Suprapubic skin (tissue), 4 donors: ENCODE measurements at regions not wholly inside any gene's neighbourhood (a gene's known extent, or its start where the extent isn't known, plus 50 kb on each side); places are given as distances from the start of the nearest gene placed in this dataset.

ENCODE experiments used
- DNase-seq, 2 donors: peaks; one replicate each; pipeline ENCODE4 v3.0.0-alpha.2; 2019; ENCODE audit warnings: low spot score in 2 of 2
- H3K27ac ChIP-seq: fragments of 200-600 bp; sonication (generic); one replicate; pipeline ENCODE4 v1.5.1; 2019
- H3K27me3 ChIP-seq: fragments of 200-600 bp; sonication (generic); one replicate; pipeline ENCODE4 v1.5.1; 2019
- H3K36me3 ChIP-seq: fragments of 200-600 bp; sonication (generic); one replicate; pipeline ENCODE4 v1.5.1; 2019
- H3K4me1 ChIP-seq: fragments of 200-600 bp; sonication (generic); one replicate; pipeline ENCODE4 v1.5.1; 2019
- H3K4me3 ChIP-seq: fragments of 200-600 bp; sonication (generic); one replicate; pipeline ENCODE4 v1.5.1; 2019; ENCODE audit warnings: mild to moderate bottlenecking
- H3K9me3 ChIP-seq: fragments of 200-600 bp; sonication (generic); one replicate; pipeline ENCODE4 v1.5.1; 2019
- EP300 ChIP-seq: sonication (generic); formaldehyde crosslinking; IDR thresholded peaks from one replicate; pipeline ENCODE4 v1.6.1; 2017; ENCODE audit warnings: antibody characterized with exemption
- POLR2A ChIP-seq, 2 donors: fragments of 450-650 bp; IDR thresholded peaks; one replicate each; pipeline ENCODE4 v1.6.1; 2017; ENCODE audit warnings: antibody characterized with exemption in 2 of 2, mild to moderate bottlenecking in 2 of 2, moderate library complexity in 2 of 2
- POLR2AphosphoS5 ChIP-seq, 3 donors: sonication (generic); formaldehyde crosslinking; IDR thresholded peaks; one replicate each; pipeline ENCODE4 v1.6.1; 2017; ENCODE audit warnings: antibody characterized with exemption in 3 of 3
- WGBS: methylation state at CpG from one replicate; pipeline ENCODE4 v1.1.5; 2018; 5-methylcytosine and 5-hydroxymethylcytosine counted together
- TF ChIP-seq, protein P1 (sequence below), 2 donors: fragments of 200-600 bp in 1 of 2; fragments of 450-650 bp in 1 of 2; sonication (generic) in 1 of 2; IDR thresholded peaks; one replicate each; pipeline ENCODE4 v1.5.1; 2016 to 2019; ENCODE audit warnings: antibody characterized with exemption in 2 of 2, mild to moderate bottlenecking in 1 of 2, moderate library complexity in 1 of 2

DNA sequence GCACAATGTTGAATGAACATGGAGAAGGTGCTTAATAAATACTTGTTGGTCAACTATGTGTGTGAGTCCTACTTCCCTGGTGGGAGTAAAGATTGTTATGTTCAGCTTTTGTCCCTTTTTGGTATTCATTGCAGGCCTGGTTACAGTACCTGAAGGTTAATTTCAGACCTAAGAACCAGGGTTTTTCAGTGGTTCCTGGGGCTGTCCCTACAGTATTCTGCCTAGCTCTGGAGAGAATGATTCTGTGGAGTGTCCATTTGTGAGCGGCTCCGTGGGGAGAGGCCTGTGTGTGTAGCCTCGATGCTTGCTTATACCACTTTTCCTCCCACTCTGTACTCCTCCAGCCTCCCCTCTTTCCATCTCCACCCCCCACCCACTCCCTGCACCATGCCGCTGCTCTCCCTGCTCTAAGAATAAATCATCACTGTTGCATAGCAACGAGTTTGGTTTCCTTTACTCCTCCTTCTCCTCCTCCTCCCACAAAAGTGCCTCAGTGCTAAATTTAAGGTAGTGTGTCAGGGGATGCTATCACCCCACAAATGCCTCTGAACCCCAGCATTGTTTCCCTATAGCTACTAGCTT lies 150.6 kb upstream of the ROPN1 start:
- Histone ChIP-seq H3K4me1 (no peaks in the 10 kb centered on the region), H3K36me3 (no peaks in the 10 kb centered on the region), H3K4me3 (no peak overlapping the region), H3K9me3 (no peaks in the 10 kb centered on the region), H3K27ac (no peak overlapping the region), H3K27me3 (no peaks in the 10 kb centered on the region)
- no peak for DNase-seq
- 48% methylated on average over 5 of the region's 5 CpGs for WGBS
- no peak for TF ChIP-seq EP300
- TF ChIP-seq, protein P1, sequence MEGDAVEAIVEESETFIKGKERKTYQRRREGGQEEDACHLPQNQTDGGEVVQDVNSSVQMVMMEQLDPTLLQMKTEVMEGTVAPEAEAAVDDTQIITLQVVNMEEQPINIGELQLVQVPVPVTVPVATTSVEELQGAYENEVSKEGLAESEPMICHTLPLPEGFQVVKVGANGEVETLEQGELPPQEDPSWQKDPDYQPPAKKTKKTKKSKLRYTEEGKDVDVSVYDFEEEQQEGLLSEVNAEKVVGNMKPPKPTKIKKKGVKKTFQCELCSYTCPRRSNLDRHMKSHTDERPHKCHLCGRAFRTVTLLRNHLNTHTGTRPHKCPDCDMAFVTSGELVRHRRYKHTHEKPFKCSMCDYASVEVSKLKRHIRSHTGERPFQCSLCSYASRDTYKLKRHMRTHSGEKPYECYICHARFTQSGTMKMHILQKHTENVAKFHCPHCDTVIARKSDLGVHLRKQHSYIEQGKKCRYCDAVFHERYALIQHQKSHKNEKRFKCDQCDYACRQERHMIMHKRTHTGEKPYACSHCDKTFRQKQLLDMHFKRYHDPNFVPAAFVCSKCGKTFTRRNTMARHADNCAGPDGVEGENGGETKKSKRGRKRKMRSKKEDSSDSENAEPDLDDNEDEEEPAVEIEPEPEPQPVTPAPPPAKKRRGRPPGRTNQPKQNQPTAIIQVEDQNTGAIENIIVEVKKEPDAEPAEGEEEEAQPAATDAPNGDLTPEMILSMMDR (IDR thresholded peaks at IDR 0.05) = no peak

DNA sequence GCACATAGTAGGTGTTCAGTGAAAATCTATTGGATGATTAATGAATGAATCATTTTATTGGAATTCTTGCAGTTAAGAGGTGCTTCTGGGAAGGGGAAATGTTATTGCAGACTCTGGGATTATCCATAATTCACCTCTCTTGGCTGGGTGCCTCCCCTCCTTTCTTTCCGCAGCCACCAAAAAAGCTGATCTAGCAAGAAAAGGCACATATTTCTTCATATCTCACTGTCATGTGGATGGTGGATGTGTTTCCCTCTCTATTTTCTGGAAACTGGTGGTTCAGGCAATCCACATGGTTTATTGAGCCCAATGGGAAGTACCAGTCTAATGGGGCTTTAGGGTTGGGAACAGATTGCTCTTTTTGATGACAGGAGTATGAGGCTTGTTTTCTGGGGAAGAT lies 151.1 kb upstream of the ROPN1 start:
- Histone ChIP-seq H3K4me1 (no peaks in the 10 kb centered on the region), H3K4me3 (no peak overlapping the region), H3K9me3 (no peaks in the 10 kb centered on the region), H3K27me3 (no peaks in the 10 kb centered on the region), H3K27ac (no peak overlapping the region), H3K36me3 (no peaks in the 10 kb centered on the region)
- WGBS = 83% methylated on average over 1 of the region's 1 CpG
- TF ChIP-seq EP300 (no peak), POLR2A (IDR thresholded peaks at IDR 0.05) (no peak), POLR2AphosphoS5 (IDR thresholded peaks at IDR 0.05) (no peak)
- TF ChIP-seq, protein P1 (IDR thresholded peaks at IDR 0.05) = no peak
- no peak for DNase-seq

DNA sequence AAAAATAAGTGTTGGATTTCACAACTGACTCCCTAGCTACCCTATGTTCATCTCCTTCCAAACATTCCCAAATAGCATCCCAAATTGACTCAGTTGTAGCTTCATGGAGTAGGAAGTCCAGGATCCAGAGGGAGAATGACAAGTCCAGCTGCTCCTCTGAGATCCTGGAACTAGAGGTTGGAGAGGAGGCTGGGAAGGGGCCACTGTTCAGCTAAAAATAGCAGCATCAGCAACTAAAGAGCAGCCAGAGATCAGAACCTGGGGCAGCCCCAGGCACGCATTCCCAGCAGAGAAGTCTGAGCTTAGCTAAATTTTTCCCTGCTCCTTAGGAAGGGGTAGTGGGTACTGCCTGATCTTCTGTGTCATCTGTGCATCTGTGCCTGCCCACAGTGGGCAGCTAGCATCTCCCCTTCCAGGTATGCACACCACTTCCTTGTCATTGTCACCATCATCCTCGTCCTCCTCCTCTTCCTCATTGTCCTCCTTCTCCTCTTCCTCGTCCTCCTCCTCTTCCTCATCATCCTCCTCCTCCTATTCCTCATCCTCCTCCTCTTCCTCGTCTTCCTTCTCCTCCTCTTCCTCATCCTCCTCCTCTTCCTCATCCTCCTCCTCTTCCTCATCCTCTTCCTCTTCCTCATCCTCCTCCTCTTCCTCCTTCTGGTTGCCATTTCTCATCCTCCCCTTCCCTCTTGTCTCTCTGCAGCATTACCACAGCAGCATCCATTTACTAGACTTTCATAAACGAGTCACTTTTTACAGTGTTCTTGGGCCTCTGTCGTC lies 152.3 kb upstream of the ROPN1 start:
- H3K4me1 ChIP-seq = no peaks in the 10 kb centered on the region
- no peaks in the 10 kb centered on the region for H3K36me3 ChIP-seq
- no peak overlapping the region for H3K27ac ChIP-seq
- 81% methylated on average over 6 of the region's 6 CpGs for WGBS
- DNase-seq = no peak
- no peaks in the 10 kb centered on the region for H3K9me3 ChIP-seq
- TF ChIP-seq POLR2AphosphoS5 (IDR thresholded peaks at IDR 0.05) = no peak
- TF ChIP-seq, protein P1 (IDR thresholded peaks at IDR 0.05) = no peak
- TF ChIP-seq POLR2A (IDR thresholded peaks at IDR 0.05) = no peak
- no peak for TF ChIP-seq EP300
- no peaks in the 10 kb centered on the region for H3K27me3 ChIP-seq
- H3K4me3 ChIP-seq = no peak overlapping the region

DNA sequence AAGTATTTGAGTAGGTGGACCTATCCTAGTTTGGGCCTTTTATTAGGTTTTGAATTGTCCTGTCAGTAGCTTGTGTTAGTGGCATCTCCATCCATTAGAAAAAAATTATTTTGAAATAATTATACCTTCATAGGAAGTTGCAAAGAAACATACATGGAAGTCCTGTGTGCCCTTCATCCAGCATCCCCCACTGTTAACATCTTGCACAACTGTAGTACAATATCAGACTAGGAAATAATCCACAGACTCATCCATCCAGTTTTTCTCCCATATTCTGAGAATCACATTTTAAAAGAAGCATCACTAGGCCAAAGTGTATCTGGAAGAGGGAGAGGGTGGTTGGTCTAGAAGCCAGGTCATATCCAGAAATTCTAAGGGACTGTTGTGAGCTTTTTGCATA lies 155.5 kb upstream of the ROPN1 start:
- no peak for DNase-seq
- Histone ChIP-seq H3K27ac (no peak overlapping the region), H3K36me3 (no peaks in the 10 kb centered on the region), H3K4me1 (no peaks in the 10 kb centered on the region), H3K4me3 (no peak overlapping the region), H3K27me3 (no peaks in the 10 kb centered on the region), H3K9me3 (no peaks in the 10 kb centered on the region)
- no peak for TF ChIP-seq EP300
- TF ChIP-seq, protein P1 (IDR thresholded peaks at IDR 0.05) = no peak
- TF ChIP-seq POLR2AphosphoS5 (IDR thresholded peaks at IDR 0.05) = no peak
- TF ChIP-seq POLR2A (IDR thresholded peaks at IDR 0.05) = no peak

DNA sequence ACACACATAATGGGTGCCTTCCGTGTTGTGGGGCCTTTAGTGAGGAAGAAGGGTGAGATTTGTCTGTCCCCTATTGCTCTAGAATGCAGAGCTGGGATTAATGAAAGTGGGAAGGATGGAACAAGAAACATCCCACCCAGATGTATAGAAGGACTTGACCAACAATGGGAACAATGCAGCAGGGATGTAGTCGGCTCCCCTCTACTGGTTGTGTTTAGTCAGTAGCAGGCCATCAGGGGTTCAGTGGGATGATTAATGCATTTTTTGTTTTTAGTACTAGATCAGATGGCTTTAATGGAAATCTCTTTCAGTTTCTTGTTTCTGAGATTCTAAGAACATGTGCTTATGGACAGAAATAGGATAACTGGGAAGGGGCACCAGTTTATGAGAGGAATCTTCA lies 156.0 kb upstream of the ROPN1 start:
- H3K9me3 ChIP-seq = no peaks in the 10 kb centered on the region
- DNase-seq = no peak
- H3K4me1 ChIP-seq = no peaks in the 10 kb centered on the region
- no peak overlapping the region for H3K27ac ChIP-seq
- TF ChIP-seq POLR2A (IDR thresholded peaks at IDR 0.05) (no peak), EP300 (no peak), POLR2AphosphoS5 (IDR thresholded peaks at IDR 0.05) (no peak)
- TF ChIP-seq, protein P1 (IDR thresholded peaks at IDR 0.05) = no peak
- H3K36me3 ChIP-seq = no peaks in the 10 kb centered on the region
- WGBS = 80% methylated on average over 2 of the region's 2 CpGs
- H3K27me3 ChIP-seq = no peaks in the 10 kb centered on the region
- no peak overlapping the region for H3K4me3 ChIP-seq
